Erythroblast (primary cell): ENCODE measurements at regions not wholly inside any gene's neighbourhood (a gene's known extent, or its start where the extent isn't known, plus 50 kb on each side); places are given as distances from the start of the nearest gene placed in this dataset.

Experiments
- GATA1 ChIP-seq: IDR thresholded peaks from 2 replicates; pipeline ENCODE4 v1.6.1; 2011; ENCODE audit warnings: low read depth, mild to moderate bottlenecking, control low read depth, low read length, moderate library complexity
- POLR2A ChIP-seq: IDR thresholded peaks from 2 replicates; pipeline ENCODE4 v1.6.1; 2011; ENCODE audit warnings: mild to moderate bottlenecking, low read length

GRCh38 chr5:112059579-112060135 lies 302.7 kb upstream of the NREP start:
- no peak for TF ChIP-seq POLR2A
- TF ChIP-seq GATA1: no peak
